Tibial nerve (tissue), 3 donors: ENCODE measurements at regions not wholly inside any gene's neighbourhood (a gene's known extent, or its start where the extent isn't known, plus 50 kb on each side); places are given as distances from the start of the nearest gene placed in this dataset.

Source experiments
- POLR2A ChIP-seq, 2 donors: fragments of 450-650 bp; IDR thresholded peaks; one replicate each; pipeline ENCODE4 v1.6.1; 2017; ENCODE audit warnings: antibody characterized with exemption in 2 of 2, mild to moderate bottlenecking in 2 of 2, moderate library complexity in 2 of 2
- TF ChIP-seq, protein P1 (sequence below), 5 experiments: fragments of 200-600 bp in 3 of 5; fragments of 450-650 bp in 2 of 5; sonication (generic) in 3 of 5; IDR thresholded peaks; one replicate each; pipeline ENCODE4 v1.5.1; 2016 to 2019; ENCODE audit warnings: antibody characterized with exemption in 5 of 5, mild to moderate bottlenecking in 3 of 5, moderate library complexity in 2 of 5

DNA sequence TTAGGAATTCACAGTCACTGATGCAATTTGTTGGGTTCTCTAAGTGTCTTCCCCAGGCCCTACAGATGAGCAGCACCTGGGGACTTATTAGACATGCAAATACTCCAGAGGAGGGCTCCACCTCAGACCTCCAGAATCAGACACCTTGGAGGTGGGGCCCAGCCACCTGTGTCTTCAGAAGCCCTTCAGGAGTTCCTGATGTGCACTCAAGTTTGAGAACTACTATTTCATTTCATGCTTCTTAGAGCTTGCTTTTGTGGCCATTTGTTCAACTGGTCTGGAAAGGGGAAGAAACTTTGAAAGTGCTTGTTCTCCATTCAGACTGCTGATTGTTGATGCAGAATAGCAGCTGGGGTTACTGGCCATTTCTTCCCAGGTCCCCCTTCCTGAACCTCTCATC is 472.0 kb downstream of the COG6 start:
- TF ChIP-seq, protein P1, sequence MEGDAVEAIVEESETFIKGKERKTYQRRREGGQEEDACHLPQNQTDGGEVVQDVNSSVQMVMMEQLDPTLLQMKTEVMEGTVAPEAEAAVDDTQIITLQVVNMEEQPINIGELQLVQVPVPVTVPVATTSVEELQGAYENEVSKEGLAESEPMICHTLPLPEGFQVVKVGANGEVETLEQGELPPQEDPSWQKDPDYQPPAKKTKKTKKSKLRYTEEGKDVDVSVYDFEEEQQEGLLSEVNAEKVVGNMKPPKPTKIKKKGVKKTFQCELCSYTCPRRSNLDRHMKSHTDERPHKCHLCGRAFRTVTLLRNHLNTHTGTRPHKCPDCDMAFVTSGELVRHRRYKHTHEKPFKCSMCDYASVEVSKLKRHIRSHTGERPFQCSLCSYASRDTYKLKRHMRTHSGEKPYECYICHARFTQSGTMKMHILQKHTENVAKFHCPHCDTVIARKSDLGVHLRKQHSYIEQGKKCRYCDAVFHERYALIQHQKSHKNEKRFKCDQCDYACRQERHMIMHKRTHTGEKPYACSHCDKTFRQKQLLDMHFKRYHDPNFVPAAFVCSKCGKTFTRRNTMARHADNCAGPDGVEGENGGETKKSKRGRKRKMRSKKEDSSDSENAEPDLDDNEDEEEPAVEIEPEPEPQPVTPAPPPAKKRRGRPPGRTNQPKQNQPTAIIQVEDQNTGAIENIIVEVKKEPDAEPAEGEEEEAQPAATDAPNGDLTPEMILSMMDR (IDR thresholded peaks at IDR 0.05): no peak
- no peak for TF ChIP-seq POLR2A (IDR thresholded peaks at IDR 0.05)
